GM18498 (cell line): ENCODE measurements at regions not wholly inside any gene's neighbourhood (a gene's known extent, or its start where the extent isn't known, plus 50 kb on each side); places are given as distances from the start of the nearest gene placed in this dataset.
"Not testable (repeated sequence)": the region's sequence is repeated elsewhere in the genome, so short reads cannot be mapped to it uniquely, and the experiment has no call there.

Experiments used
- ATAC-seq: cut with Tn5 transposase; IDR thresholded peaks from one replicate; pipeline ENCODE4 v1.9.1; 2021; ENCODE audit warnings: mild to moderate bottlenecking, moderate library complexity; ENCODE audit not compliant: unreplicated experiment

- no peak for ATAC-seq
Observed at GRCh38 chr4:85153221-85153620, 186.7 kb upstream of the WDFY3 start.

- ATAC-seq: no peak
Observed at GRCh38 chr4:85154591-85154990, 188.1 kb upstream of the WDFY3 start.

- no peak for ATAC-seq
Observed at GRCh38 chr4:85165808-85166207, 199.3 kb upstream of the WDFY3 start.

- ATAC-seq: no peak
Observed at GRCh38 chr4:85166318-85166717, 199.8 kb upstream of the WDFY3 start.

GRCh38 chr4:85168234-85168834, 201.8 kb upstream of the WDFY3 start:
- ATAC-seq: no peak

- ATAC-seq: no peak
Observed at GRCh38 chr4:85170241-85170640, 203.8 kb upstream of the WDFY3 start.

GRCh38 chr4:85175190-85175589, 208.7 kb upstream of the WDFY3 start:
- ATAC-seq: no peak

GRCh38 chr4:85177092-85177491, 210.6 kb upstream of the WDFY3 start:
- ATAC-seq: no peak

GRCh38 chr4:85177679-85178078, 211.2 kb upstream of the WDFY3 start:
- ATAC-seq: no peak

GRCh38 chr4:85180533-85180932, 214.0 kb upstream of the WDFY3 start:
- ATAC-seq: no peak

- ATAC-seq: no peak
Observed at GRCh38 chr4:85187106-85187505, 220.6 kb upstream of the WDFY3 start.

GRCh38 chr4:85196015-85196414, 229.5 kb upstream of the WDFY3 start:
- not testable (repeated sequence) for ATAC-seq

- no peak for ATAC-seq
Observed at GRCh38 chr4:85200106-85200505, 233.6 kb upstream of the WDFY3 start.

GRCh38 chr4:85209161-85209560, 242.7 kb upstream of the WDFY3 start:
- ATAC-seq: no peak

GRCh38 chr4:85210353-85210752, 243.9 kb upstream of the WDFY3 start:
- ATAC-seq: no peak

- not testable (repeated sequence) for ATAC-seq
Observed at GRCh38 chr4:85216571-85216970, 250.1 kb upstream of the WDFY3 start.

- no peak for ATAC-seq
Observed at GRCh38 chr4:85218756-85219155, 252.3 kb upstream of the WDFY3 start.

- ATAC-seq: no peak
Observed at GRCh38 chr4:85221606-85222005, 253.3 kb upstream of the ARHGAP24 start.

GRCh38 chr4:85222561-85222960, 252.4 kb upstream of the ARHGAP24 start:
- ATAC-seq: no peak

GRCh38 chr4:85228264-85228663, 246.7 kb upstream of the ARHGAP24 start:
- no peak for ATAC-seq

GRCh38 chr4:85233516-85233915, 241.4 kb upstream of the ARHGAP24 start:
- ATAC-seq: no peak

- no peak for ATAC-seq
Observed at GRCh38 chr4:85243857-85244256, 231.1 kb upstream of the ARHGAP24 start.

GRCh38 chr4:85244638-85245037, 230.3 kb upstream of the ARHGAP24 start:
- ATAC-seq: no peak
